Hematopoietic multipotent progenitor cell treated with erythropoietin and hydrocortisone succinate and interleukin-3 and kit ligand, for 8 days (in vitro differentiated cells): ENCODE measurements at regions not wholly inside any gene's neighbourhood (a gene's known extent, or its start where the extent isn't known, plus 50 kb on each side); places are given as distances from the start of the nearest gene placed in this dataset.
A peak's percentile ranks its signal among the peaks of the same experiment; 100 is the strongest.

ENCODE experiments used
- DNase-seq: peaks from one replicate; pipeline ENCODE4 v3.0.0-alpha.2; 2015

GRCh38 chr14:59069163-59069854, 119.2 kb upstream of the DAAM1 start:
- no peak for DNase-seq

- DNase-seq = no peak
Measured at GRCh38 chr14:59075506-59075905, 113.0 kb upstream of the DAAM1 start.

GRCh38 chr14:59081720-59082119, 106.7 kb upstream of the DAAM1 start:
- DNase-seq = no peak

GRCh38 chr14:59085207-59085739, 103.2 kb upstream of the DAAM1 start:
- no peak for DNase-seq

GRCh38 chr14:59086241-59086882, 102.1 kb upstream of the DAAM1 start:
- no peak for DNase-seq

GRCh38 chr14:59087240-59087639, 101.2 kb upstream of the DAAM1 start:
- DNase-seq = no peak

GRCh38 chr14:59087711-59088110, 100.8 kb upstream of the DAAM1 start:
- DNase-seq = no peak

GRCh38 chr14:59090572-59090971, 97.9 kb upstream of the DAAM1 start:
- no peak for DNase-seq

GRCh38 chr14:59091404-59091803, 97.1 kb upstream of the DAAM1 start:
- no peak for DNase-seq

- DNase-seq = no peak
Measured at GRCh38 chr14:59091976-59092375, 96.5 kb upstream of the DAAM1 start.

- no peak for DNase-seq
Measured at GRCh38 chr14:59093902-59094301, 94.6 kb upstream of the DAAM1 start.

- DNase-seq = no peak
Measured at GRCh38 chr14:59096303-59096702, 92.2 kb upstream of the DAAM1 start.

GRCh38 chr14:59097681-59098080, 90.8 kb upstream of the DAAM1 start:
- no peak for DNase-seq

- no peak for DNase-seq
Measured at GRCh38 chr14:59098377-59098776, 90.1 kb upstream of the DAAM1 start.

- DNase-seq = no peak
Measured at GRCh38 chr14:59100205-59100604, 88.3 kb upstream of the DAAM1 start.

GRCh38 chr14:59101476-59101875, 87.0 kb upstream of the DAAM1 start:
- no peak for DNase-seq

- no peak for DNase-seq
Measured at GRCh38 chr14:59103396-59103795, 85.1 kb upstream of the DAAM1 start.

GRCh38 chr14:59107819-59108218, 80.6 kb upstream of the DAAM1 start:
- DNase-seq = no peak

- no peak for DNase-seq
Measured at GRCh38 chr14:59116984-59117415, 71.5 kb upstream of the DAAM1 start.

- DNase-seq = no peak
Measured at GRCh38 chr14:59117754-59118528, 70.5 kb upstream of the DAAM1 start.

GRCh38 chr14:59120921-59121320, 67.5 kb upstream of the DAAM1 start:
- no peak for DNase-seq

GRCh38 chr14:59123531-59123930, 64.9 kb upstream of the DAAM1 start:
- no peak for DNase-seq

- DNase-seq = peak; percentile 12
Measured at GRCh38 chr14:59123975-59124374, 64.5 kb upstream of the DAAM1 start.

- DNase-seq = no peak
Measured at GRCh38 chr14:59125156-59125555, 63.3 kb upstream of the DAAM1 start.
